Prostate gland (tissue), 2 donors: ENCODE measurements at regions not wholly inside any gene's neighbourhood (a gene's known extent, or its start where the extent isn't known, plus 50 kb on each side); places are given as distances from the start of the nearest gene placed in this dataset.

Source experiments
- DNase-seq: peaks from one replicate; pipeline ENCODE4 v3.0.0-alpha.2; 2019; ENCODE audit warnings: low spot score
- H3K27ac ChIP-seq, 2 donors: fragments of 200-600 bp; sonication (generic); 2 replicates each; pipeline ENCODE4 v1.5.1; 2017 to 2019
- H3K27me3 ChIP-seq: fragments of 200-600 bp; sonication (generic); replicated peaks from 2 replicates; pipeline ENCODE4 v1.5.1; 2019; ENCODE audit not compliant: insufficient read depth
- H3K36me3 ChIP-seq, 2 donors: fragments of 200-600 bp; sonication (generic); 1 replicate in 1 of 2; 2 replicates in 1 of 2; pipeline versions ENCODE4 v1.5.1 to v1.8.1; 2017 to 2019
- H3K4me1 ChIP-seq: fragments of 200-600 bp; sonication (generic); replicated peaks from 2 replicates; pipeline ENCODE4 v1.5.1; 2019
- H3K4me3 ChIP-seq, 2 donors: fragments of 200-600 bp; sonication (generic); 2 replicates each; pipeline ENCODE4 v1.5.1; 2017 to 2019
- H3K9me3 ChIP-seq: fragments of 200-600 bp; sonication (generic); 2 replicates; pipeline ENCODE4 v1.5.1; 2017
- CTCF ChIP-seq, 4 experiments: fragments of 200-600 bp in 2 of 4; fragments of 450-650 bp in 2 of 4; sonication (generic) in 2 of 4; IDR thresholded peaks; 1 replicate in 3 of 4; 2 replicates in 1 of 4; pipeline ENCODE4 v1.5.1; 2016 to 2019; ENCODE audit warnings: antibody characterized with exemption in 4 of 4, mild to moderate bottlenecking in 2 of 4, moderate library complexity in 2 of 4
- POLR2A ChIP-seq: fragments of 450-650 bp; IDR thresholded peaks from one replicate; pipeline ENCODE4 v1.6.1; 2016; ENCODE audit warnings: antibody characterized with exemption, mild to moderate bottlenecking
- POLR2AphosphoS5 ChIP-seq: sonication (generic); formaldehyde crosslinking; IDR thresholded peaks from one replicate; pipeline ENCODE4 v1.6.1; 2017; ENCODE audit warnings: antibody characterized with exemption
- WGBS: methylation state at CpG from one replicate; pipeline ENCODE4 v1.1.5; 2018; 5-methylcytosine and 5-hydroxymethylcytosine counted together
- intact Hi-C: fragments of 100-400 bp; cut with DNase I; formaldehyde crosslinking; loops from one replicate; pipeline ENCODE4 v1.14.2; 2022

GRCh38 chr14:105866841-105867321, 340.5 kb downstream of the TMEM121 start:
- Histone ChIP-seq H3K27ac (no peak overlapping the region), H3K4me1 (no peaks in the 10 kb centered on the region), H3K9me3 (no peaks in the 10 kb centered on the region), H3K36me3 (no peaks in the 10 kb centered on the region), H3K27me3 (peaks cover 3% of the 10 kb centered on the region), H3K4me3 (no peak overlapping the region)
- intact Hi-C loops: no loop called here
- TF ChIP-seq POLR2A (no peak), CTCF (IDR thresholded peaks at IDR 0.05) (no peak), POLR2AphosphoS5 (no peak)
- DNase-seq: no peak
- WGBS: 86% methylated on average over 12 of the region's 12 CpGs

- no peak overlapping the region for H3K4me3 ChIP-seq
- no peaks in the 10 kb centered on the region for H3K4me1 ChIP-seq
- no peak for DNase-seq
- 87% methylated on average over 28 of the region's 29 CpGs for WGBS
- no peaks in the 10 kb centered on the region for H3K36me3 ChIP-seq
- no peak overlapping the region for H3K27ac ChIP-seq
- H3K9me3 ChIP-seq: no peaks in the 10 kb centered on the region
- intact Hi-C loops: no loop called here
- H3K27me3 ChIP-seq: peaks cover 3% of the 10 kb centered on the region
- TF ChIP-seq CTCF (IDR thresholded peaks at IDR 0.05) (no peak), POLR2A (no peak), POLR2AphosphoS5 (no peak)
These were observed 341.7 kb downstream of the TMEM121 start for GRCh38 chr14:105867961-105868599.

- DNase-seq: no peak
- Histone ChIP-seq H3K27ac (no peak overlapping the region), H3K4me3 (no peak overlapping the region), H3K9me3 (no peaks in the 10 kb centered on the region), H3K4me1 (no peaks in the 10 kb centered on the region), H3K27me3 (no peaks in the 10 kb centered on the region), H3K36me3 (no peaks in the 10 kb centered on the region)
- intact Hi-C loops: no loop called here
- 62% methylated on average over 3 of the region's 3 CpGs for WGBS
- TF ChIP-seq POLR2A (no peak), POLR2AphosphoS5 (no peak), CTCF (IDR thresholded peaks at IDR 0.05) (no peak)
These were observed 345.2 kb downstream of the TMEM121 start for GRCh38 chr14:105871590-105871989.

DNA sequence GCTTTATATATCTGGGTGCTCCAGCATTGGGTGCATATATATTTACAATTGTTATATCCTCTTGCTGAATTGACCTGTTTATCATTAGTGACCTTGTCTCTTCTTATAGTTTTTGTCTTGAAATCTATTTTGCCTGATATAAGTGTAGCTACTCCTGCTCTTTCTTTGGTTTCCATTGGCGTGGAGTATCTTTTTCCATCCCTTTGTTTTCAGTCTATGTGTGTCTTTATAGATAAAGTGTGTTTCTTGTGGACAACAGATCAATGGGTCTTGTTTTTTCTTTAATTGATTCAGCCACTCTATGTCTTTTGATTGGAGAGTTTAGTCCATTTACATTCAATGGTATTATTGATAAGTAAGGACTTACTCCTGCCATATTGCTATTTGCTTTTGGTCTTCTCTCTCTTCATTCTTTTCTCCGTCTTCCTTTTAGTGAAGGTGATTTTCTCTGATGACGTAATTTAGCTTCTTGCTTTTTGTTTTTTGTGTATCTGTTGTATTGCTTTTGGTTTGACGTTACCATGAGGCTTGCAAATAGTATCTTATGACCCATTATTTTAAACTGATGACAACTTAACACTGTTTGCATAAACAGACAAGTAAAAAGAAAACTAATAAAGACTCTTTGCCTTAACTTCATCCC, 347.6 kb downstream of the TMEM121 start:
- TF ChIP-seq POLR2AphosphoS5 (no peak), POLR2A (no peak), CTCF (IDR thresholded peaks at IDR 0.05) (no peak)
- intact Hi-C loops: no loop called here
- WGBS: 71% methylated on average over 4 of the region's 4 CpGs

DNA sequence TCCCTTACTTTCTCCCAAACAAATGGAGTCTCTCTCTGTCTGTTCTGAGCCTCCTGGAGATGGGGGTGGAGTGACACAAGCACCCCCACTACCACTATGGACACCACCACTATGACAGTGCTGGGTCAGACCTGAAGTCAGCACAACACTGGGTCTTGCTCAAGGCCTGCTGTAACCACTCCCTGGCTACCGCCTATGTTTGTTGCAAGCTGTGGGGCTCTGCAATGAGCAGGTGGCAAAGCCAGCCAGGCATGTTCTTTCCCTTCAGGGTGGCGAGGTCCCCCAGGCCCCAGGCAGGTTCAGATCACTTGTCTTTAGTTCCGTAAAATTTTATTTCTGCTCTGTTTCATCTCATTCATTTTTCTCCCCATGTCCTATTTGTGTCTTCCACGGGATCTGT, 349.8 kb downstream of the TMEM121 start:
- WGBS: 73% methylated on average over 4 of the region's 4 CpGs
- DNase-seq: no peak
- Histone ChIP-seq H3K27me3 (no peaks in the 10 kb centered on the region), H3K4me1 (no peaks in the 10 kb centered on the region), H3K36me3 (no peaks in the 10 kb centered on the region), H3K27ac (no peak overlapping the region), H3K9me3 (no peaks in the 10 kb centered on the region), H3K4me3 (no peak overlapping the region)
- no peak for TF ChIP-seq CTCF (IDR thresholded peaks at IDR 0.05)
- TF ChIP-seq POLR2AphosphoS5: no peak
- TF ChIP-seq POLR2A: no peak
- intact Hi-C loops: no loop called here

More for the DNA sequence above, 347.6 kb downstream of the TMEM121 start:
- Histone ChIP-seq H3K36me3 (no peaks in the 10 kb centered on the region), H3K27me3 (no peaks in the 10 kb centered on the region), H3K4me3 (no peak overlapping the region), H3K9me3 (no peaks in the 10 kb centered on the region), H3K27ac (no peak overlapping the region), H3K4me1 (no peaks in the 10 kb centered on the region)
- DNase-seq: no peak
